OCI-LY3 (cell line): ENCODE measurements at regions not wholly inside any gene's neighbourhood (a gene's known extent, or its start where the extent isn't known, plus 50 kb on each side); places are given as distances from the start of the nearest gene placed in this dataset.

ENCODE experiments used
- H2AFZ ChIP-seq: fragments of 200-600, 300-600 bp; shearing (Covaris generic); 2 replicates; pipeline ENCODE4 v1.6.0; 2014; ENCODE audit warnings: antibody characterized with exemption, low read depth, low read length
- H3K27ac ChIP-seq: fragments of 200-600, 300-600 bp; sonication (generic); 2 replicates; pipeline ENCODE4 v1.5.1; 2014; ENCODE audit warnings: mild to moderate bottlenecking, low read length, moderate library complexity, mixed read lengths
- H3K27me3 ChIP-seq: fragments of 200-600, 300-600 bp; sonication (generic); 2 replicates; pipeline ENCODE4 v1.6.1; 2014; ENCODE audit warnings: low read depth, low read length, mixed read lengths
- H3K36me3 ChIP-seq: fragments of 200-600, 300-600 bp; sonication (generic); replicated peaks from 2 replicates; pipeline ENCODE3; 2014; ENCODE audit warnings: low read depth, low read length, mixed read lengths
- H3K4me1 ChIP-seq: fragments of 300-600, 200-600 bp; sonication (generic); 2 replicates; pipeline ENCODE4 v1.6.1; 2014; ENCODE audit warnings: low read length, mixed read lengths
- H3K4me2 ChIP-seq: fragments of 200-600, 300-600 bp; sonication (generic); 2 replicates; pipeline ENCODE4 v1.6.1; 2014; ENCODE audit warnings: low read length, mixed read lengths
- H3K4me3 ChIP-seq: fragments of 300-600, 200-600 bp; sonication (generic); 2 replicates; pipeline ENCODE4 v1.5.1; 2014; ENCODE audit warnings: antibody characterized with exemption, mild to moderate bottlenecking, low read length, moderate library complexity
- H3K79me2 ChIP-seq: fragments of 300-600, 200-600 bp; shearing (Covaris generic); 2 replicates; pipeline ENCODE4 v1.6.1; 2014; ENCODE audit warnings: mild to moderate bottlenecking, low read length, mixed read lengths
- H3K9ac ChIP-seq: fragments of 300-600, 200-600 bp; shearing (Covaris generic); 2 replicates; pipeline ENCODE4 v1.6.0; 2014; ENCODE audit warnings: mild to moderate bottlenecking, low read length, moderate library complexity
- H3K9me3 ChIP-seq: fragments of 200-600, 300-600 bp; shearing (Covaris generic); 2 replicates; pipeline ENCODE4 v1.6.1; 2014; ENCODE audit warnings: low read length, mixed read lengths; ENCODE audit not compliant: insufficient read depth
- H4K20me1 ChIP-seq: fragments of 200-600, 300-600 bp; sonication (generic); 2 replicates; pipeline ENCODE4 v1.6.1; 2016; ENCODE audit warnings: low read length, mixed read lengths; ENCODE audit not compliant: insufficient read depth
- CTCF ChIP-seq: fragments of 200-600, 300-600 bp; sonication (generic); IDR thresholded peaks from 2 replicates; pipeline ENCODE4 v1.5.1; 2014; ENCODE audit warnings: antibody characterized with exemption, low read length, low read depth
- EZH2phosphoT487 ChIP-seq: fragments of 200-600 bp; shearing (Covaris generic); IDR thresholded peaks from 2 replicates; pipeline ENCODE4 v1.6.1; 2018; ENCODE audit warnings: antibody characterized with exemption, mixed run types, low read depth

DNA sequence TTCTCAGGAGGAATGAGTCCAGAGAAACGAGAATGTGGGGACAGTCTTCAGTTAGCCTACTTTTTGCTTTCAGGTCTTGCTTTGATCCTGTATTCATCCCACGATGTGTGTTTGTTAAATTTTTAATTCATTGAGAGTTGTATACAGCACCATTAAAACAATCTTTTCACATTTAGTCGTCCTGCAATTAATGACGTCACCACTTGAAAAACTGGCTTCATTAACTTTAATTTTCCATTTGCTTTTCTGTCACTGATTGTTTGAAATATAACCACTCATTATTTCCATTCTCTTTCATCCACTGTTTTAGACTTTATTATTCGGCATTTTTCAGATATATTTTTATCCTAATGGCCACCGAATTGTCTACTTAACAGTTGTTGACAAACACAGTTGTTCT, 146.9 kb downstream of the TFEC start:
- Histone ChIP-seq H4K20me1 (no peaks in the 10 kb centered on the region), H3K27me3 (no peaks in the 10 kb centered on the region), H3K36me3 (no peaks in the 10 kb centered on the region), H3K4me3 (no peak overlapping the region), H2AFZ (no peak overlapping the region), H3K4me2 (no peak overlapping the region), H3K4me1 (no peaks in the 10 kb centered on the region), H3K79me2 (no peaks in the 10 kb centered on the region), H3K27ac (no peak overlapping the region), H3K9me3 (no peaks in the 10 kb centered on the region), H3K9ac (no peak overlapping the region)
- TF ChIP-seq CTCF (no peak), EZH2phosphoT487 (no peak)

DNA sequence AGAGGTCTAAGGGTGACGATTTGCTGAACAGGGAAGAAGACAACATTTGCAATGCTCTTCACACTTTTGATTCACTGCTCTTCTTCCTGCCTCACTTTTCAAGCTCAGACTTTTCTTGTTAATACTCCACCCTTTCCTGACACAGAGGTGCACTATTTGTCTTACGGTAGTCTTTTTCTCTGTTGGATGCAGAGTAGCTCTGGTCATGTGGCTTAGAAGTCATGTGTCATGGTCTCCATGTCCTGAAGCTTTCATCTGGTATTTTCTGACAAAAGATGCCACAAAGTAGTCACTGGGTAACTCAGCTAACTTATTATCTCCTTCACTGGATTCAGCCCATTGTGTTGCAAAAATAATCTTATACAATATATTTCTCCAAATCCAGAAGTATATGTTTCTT, 149.1 kb downstream of the TFEC start:
- no peaks in the 10 kb centered on the region for H3K9me3 ChIP-seq
- no peak overlapping the region for H2AFZ ChIP-seq
- H3K36me3 ChIP-seq: no peaks in the 10 kb centered on the region
- no peaks in the 10 kb centered on the region for H3K4me1 ChIP-seq
- no peak overlapping the region for H3K27ac ChIP-seq
- no peaks in the 10 kb centered on the region for H4K20me1 ChIP-seq
- TF ChIP-seq CTCF: no peak
- no peak for TF ChIP-seq EZH2phosphoT487
- no peak overlapping the region for H3K9ac ChIP-seq
- H3K4me3 ChIP-seq: no peak overlapping the region
- no peaks in the 10 kb centered on the region for H3K79me2 ChIP-seq
- no peaks in the 10 kb centered on the region for H3K27me3 ChIP-seq
- H3K4me2 ChIP-seq: no peak overlapping the region

- TF ChIP-seq CTCF: no peak
- TF ChIP-seq EZH2phosphoT487: no peak
- Histone ChIP-seq H3K4me1 (0 out of 2 replicates have a peak, but pooled peaks cover 3% of the 10 kb centered on the region), H3K36me3 (no peaks in the 10 kb centered on the region), H3K4me3 (no peak overlapping the region), H3K9me3 (no peaks in the 10 kb centered on the region), H3K4me2 (no peak overlapping the region), H3K27me3 (no peaks in the 10 kb centered on the region), H4K20me1 (no peaks in the 10 kb centered on the region), H3K27ac (no peak overlapping the region), H2AFZ (no peak overlapping the region), H3K79me2 (no peaks in the 10 kb centered on the region), H3K9ac (no peak overlapping the region)
Observed at GRCh38 chr7:115879171-115879570, 151.4 kb downstream of the TFEC start.

DNA sequence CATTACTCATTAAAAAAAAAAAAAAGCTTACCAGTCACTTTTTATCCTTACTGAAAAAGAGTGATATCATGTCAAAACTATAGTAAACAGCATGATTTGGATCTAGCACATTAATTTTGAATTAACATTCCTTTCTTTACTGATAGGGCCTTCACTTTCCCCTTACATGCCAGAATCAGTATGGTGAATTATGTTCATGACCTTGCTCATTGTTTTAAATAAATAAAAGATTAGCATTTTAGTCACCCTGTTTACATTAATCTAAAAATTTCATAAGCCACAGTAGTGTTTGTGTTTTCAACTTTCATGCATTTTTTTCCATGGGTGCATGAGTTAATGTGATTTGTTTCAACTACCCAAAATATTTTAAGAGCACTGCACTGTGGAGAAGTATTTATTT, 160.8 kb downstream of the TFEC start:
- Histone ChIP-seq H2AFZ (no peak overlapping the region), H4K20me1 (no peaks in the 10 kb centered on the region), H3K9me3 (no peaks in the 10 kb centered on the region), H3K4me3 (no peak overlapping the region), H3K9ac (no peak overlapping the region), H3K27me3 (no peaks in the 10 kb centered on the region), H3K79me2 (no peaks in the 10 kb centered on the region), H3K4me1 (0 out of 2 replicates have a peak, but pooled peaks cover 3% of the 10 kb centered on the region), H3K27ac (no peak overlapping the region), H3K4me2 (no peak overlapping the region), H3K36me3 (no peaks in the 10 kb centered on the region)
- TF ChIP-seq CTCF (no peak), EZH2phosphoT487 (no peak)
